H1 (cell line): ENCODE measurements at regions not wholly inside any gene's neighbourhood (a gene's known extent, or its start where the extent isn't known, plus 50 kb on each side); places are given as distances from the start of the nearest gene placed in this dataset.

Source experiments
- CTCF ChIA-PET: fragments of 300-600 bp; sonication (Branson Sonifier 250); formaldehyde crosslinking; loops from one replicate; lab custom pipeline; 2021; ENCODE audit not compliant: partially characterized antibody; lab: Charles Lee
- POLR2A ChIA-PET: fragments of 300-600 bp; sonication (Branson Sonifier 250); formaldehyde crosslinking; loops from one replicate; lab custom pipeline; 2021; ENCODE audit warnings: inconsistent platforms; ENCODE audit not compliant: partially characterized antibody; lab: Charles Lee
- DNase-seq, 2 experiments: peaks; one replicate each; pipeline versions ENCODE4 v3.0.0 to v3.0.0-alpha.2; 2010 to 2022; ENCODE audit warnings: low spot score in 2 of 2, low read depth in 1 of 2, mixed read lengths in 1 of 2
- FAIRE-seq: peaks from 2 replicates; lab custom pipeline; 2011; peaks lifted over from hg19 to GRCh38; lab: Jason Lieb, UNC
- H2AFZ ChIP-seq: 2 replicates; pipeline ENCODE4 v1.8.1; 2012; ENCODE audit warnings: low read length, inconsistent platforms
- H2AK5ac ChIP-seq: 2 replicates; pipeline ENCODE4 v1.6.1; 2013; ENCODE audit warnings: low read depth, low read length
- H2BK120ac ChIP-seq: replicated peaks from 2 replicates; pipeline ENCODE3; 2013; ENCODE audit warnings: low read depth, low read length, inconsistent platforms
- H2BK12ac ChIP-seq: 2 replicates; pipeline ENCODE4 v1.6.1; 2013; ENCODE audit warnings: low read depth, low read length
- H2BK15ac ChIP-seq: 2 replicates; pipeline ENCODE4 v1.6.1; 2013; ENCODE audit warnings: low read length
- H2BK20ac ChIP-seq: 2 replicates; pipeline ENCODE4 v1.6.1; 2013; ENCODE audit warnings: low read length
- H2BK5ac ChIP-seq: 2 replicates; pipeline ENCODE4 v1.6.1; 2013; ENCODE audit warnings: low read depth, low read length
- H3K14ac ChIP-seq: 2 replicates; pipeline ENCODE4 v1.6.1; 2013; ENCODE audit warnings: inconsistent platforms; ENCODE audit not compliant: insufficient read length
- H3K18ac ChIP-seq: 2 replicates; pipeline ENCODE4 v1.6.1; 2013; ENCODE audit warnings: low read length; ENCODE audit errors: extremely low read depth
- H3K23ac ChIP-seq: 2 replicates; pipeline ENCODE4 v1.6.1; 2013; ENCODE audit warnings: inconsistent platforms; ENCODE audit not compliant: insufficient read length
- H3K23me2 ChIP-seq: 2 replicates; pipeline ENCODE4 v1.6.1; 2013; ENCODE audit warnings: low read depth, low read length
- H3K27ac ChIP-seq: 2 replicates; pipeline ENCODE4 v1.6.1; 2011; ENCODE audit warnings: low read depth, low read length, inconsistent platforms
- H3K27me3 ChIP-seq, 4 experiments: replicated peaks in 1 of 4; 1 replicate in 1 of 4; 2 replicates in 3 of 4; pipeline versions ENCODE4 v1.6.1 to v1.8.1; 2011 to 2013; ENCODE audit warnings: low read length in 3 of 4, mild to moderate bottlenecking in 3 of 4, inconsistent platforms in 2 of 4, mixed read lengths in 2 of 4, moderate library complexity in 1 of 4; ENCODE audit not compliant: control insufficient read depth in 3 of 4, insufficient read depth in 3 of 4; ENCODE audit errors: extremely low read depth in 1 of 4
- H3K36me3 ChIP-seq, 4 experiments: 2 replicates each; pipeline versions ENCODE4 v1.6.1 to v1.8.1; 2011 to 2013; ENCODE audit warnings: mild to moderate bottlenecking in 4 of 4, low read length in 3 of 4, moderate library complexity in 2 of 4, control low read depth in 1 of 4, inconsistent platforms in 1 of 4; ENCODE audit not compliant: insufficient read depth in 4 of 4, control insufficient read depth in 2 of 4
- H3K4ac ChIP-seq: replicated peaks from 2 replicates; pipeline ENCODE3; 2013; ENCODE audit warnings: low read length, low read depth, mixed read lengths, inconsistent platforms; ENCODE audit not compliant: insufficient read length
- H3K4me1 ChIP-seq, 4 experiments: replicated peaks in 1 of 4; 1 replicate in 1 of 4; 2 replicates in 3 of 4; pipeline versions ENCODE4 v1.6.1 to v1.8.1; 2011 to 2013; ENCODE audit warnings: low read length in 3 of 4, inconsistent platforms in 2 of 4, mixed read lengths in 1 of 4; ENCODE audit not compliant: insufficient read depth in 4 of 4, control insufficient read depth in 3 of 4
- H3K4me2 ChIP-seq, 2 experiments: 2 replicates each; pipeline versions ENCODE4 v1.6.1 to v1.8.1; 2011 to 2013; ENCODE audit warnings: low read depth in 2 of 2, low read length in 2 of 2, control low read depth in 1 of 2, inconsistent platforms in 1 of 2, mild to moderate bottlenecking in 1 of 2; ENCODE audit not compliant: insufficient read depth in 1 of 2
- H3K4me3 ChIP-seq, 4 experiments: fragments of 200-600, 300-600 bp in 1 of 4; sonication (generic), shearing (Covaris generic), sonication (Bioruptor Twin) in 1 of 4; 2 replicates each; pipeline versions ENCODE4 v1.5.1 to v1.8.1; 2011 to 2016; ENCODE audit warnings: low read length in 4 of 4, low read depth in 3 of 4, control low read depth in 2 of 4, inconsistent platforms in 2 of 4, mild to moderate bottlenecking in 2 of 4, mixed read lengths in 1 of 4, moderate library complexity in 1 of 4; ENCODE audit not compliant: insufficient read depth in 2 of 4; ENCODE audit errors: extremely low read depth in 1 of 4
- H3K56ac ChIP-seq: replicated peaks from 2 replicates; pipeline ENCODE3; 2013; ENCODE audit warnings: low read depth, mild to moderate bottlenecking, mixed read lengths, low read length, inconsistent platforms; ENCODE audit not compliant: insufficient read length
- H3K79me1 ChIP-seq: 2 replicates; pipeline ENCODE4 v1.6.1; 2013; ENCODE audit warnings: low read depth, low read length, control low read depth
- H3K79me2 ChIP-seq, 2 experiments: 2 replicates each; pipeline versions ENCODE4 v1.6.1 to v1.8.1; 2012 to 2013; ENCODE audit warnings: low read length in 2 of 2, mild to moderate bottlenecking in 2 of 2, inconsistent platforms in 1 of 2; ENCODE audit not compliant: insufficient read depth in 2 of 2, control insufficient read depth in 1 of 2
- H3K9ac ChIP-seq, 4 experiments: replicated peaks in 1 of 4; 1 replicate in 1 of 4; 2 replicates in 3 of 4; pipeline versions ENCODE4 v1.6.1 to v1.8.1; 2011 to 2013; ENCODE audit warnings: low read depth in 3 of 4, low read length in 3 of 4, control low read depth in 2 of 4, mild to moderate bottlenecking in 2 of 4, moderate library complexity in 2 of 4, inconsistent platforms in 1 of 4; ENCODE audit errors: extremely low read depth in 1 of 4
- H3K9me3 ChIP-seq, 2 experiments: 2 replicates each; pipeline versions ENCODE4 v1.6.1 to v1.8.1; 2012 to 2013; ENCODE audit warnings: mild to moderate bottlenecking in 2 of 2, moderate library complexity in 2 of 2, control low read depth in 1 of 2, inconsistent platforms in 1 of 2, low read depth in 1 of 2, low read length in 1 of 2, mixed read lengths in 1 of 2; ENCODE audit not compliant: insufficient read depth in 2 of 2
- H4K20me1 ChIP-seq, 2 experiments: replicated peaks in 1 of 2; 2 replicates each; pipeline versions ENCODE3 to v1.8.1; 2011 to 2013; ENCODE audit warnings: inconsistent platforms in 2 of 2, low read length in 2 of 2, mild to moderate bottlenecking in 1 of 2; ENCODE audit not compliant: insufficient read depth in 2 of 2, control insufficient read depth in 1 of 2
- H4K5ac ChIP-seq: 2 replicates; pipeline ENCODE4 v1.6.1; 2013; ENCODE audit warnings: low read length, low read depth, mixed read lengths, inconsistent platforms; ENCODE audit not compliant: insufficient read length
- H4K8ac ChIP-seq: 2 replicates; pipeline ENCODE4 v1.8.0; 2013; ENCODE audit warnings: mild to moderate bottlenecking, moderate library complexity, low read length, inconsistent platforms; ENCODE audit not compliant: insufficient read depth; ENCODE audit errors: extremely low read depth
- H4K91ac ChIP-seq: replicated peaks from 2 replicates; pipeline ENCODE3; 2013; ENCODE audit warnings: low read length, mixed read lengths, inconsistent platforms; ENCODE audit not compliant: insufficient read length
- CREB1 ChIP-seq: IDR thresholded peaks from 2 replicates; pipeline ENCODE4 v1.6.1; 2012; ENCODE audit warnings: inconsistent platforms
- PHF8 ChIP-seq: fragments of 200-600 bp; sonication (generic); conservative IDR thresholded peaks from 2 replicates; pipeline ENCODE4 v1.7.1; 2012; ENCODE audit warnings: low read depth, mild to moderate bottlenecking, inconsistent platforms, low read length, moderate library complexity
- SIN3A ChIP-seq, 2 experiments: IDR thresholded peaks in 1 of 2; conservative IDR thresholded peaks in 1 of 2; 2 replicates each; pipeline ENCODE4 v1.6.1; 2011 to 2012; ENCODE audit warnings: low read length in 2 of 2, improper control_type of control experiment in 1 of 2, low read depth in 1 of 2, mild to moderate bottlenecking in 1 of 2
- SRF ChIP-seq: IDR thresholded peaks from 2 replicates; pipeline ENCODE4 v1.6.1; 2011; ENCODE audit warnings: mild to moderate bottlenecking, low read depth, low read length, moderate library complexity
- WGBS, 2 experiments: shearing (Covaris generic) in 1 of 2; methylation state at CpG; one replicate each; pipeline versions ENCODE4 v1.1.6 to v1.1.7; 2013 to 2015; ENCODE audit warnings: low lambda C conversion rate in 2 of 2, mixed read lengths in 2 of 2, inconsistent platforms in 1 of 2, low coverage in 1 of 2, missing lambda C conversion rate in 1 of 2; ENCODE audit not compliant: insufficient replicate concordance in 2 of 2, insufficient coverage in 1 of 2, insufficient read length in 1 of 2; ENCODE audit errors: extremely low coverage in 1 of 2, missing lambda C conversion rate in 1 of 2; 5-methylcytosine and 5-hydroxymethylcytosine counted together
- TF ChIP-seq, protein P1 (sequence below): IDR thresholded peaks from 2 replicates; pipeline ENCODE4 v1.6.1; 2011; ENCODE audit warnings: low read length, improper control_type of control experiment

DNA sequence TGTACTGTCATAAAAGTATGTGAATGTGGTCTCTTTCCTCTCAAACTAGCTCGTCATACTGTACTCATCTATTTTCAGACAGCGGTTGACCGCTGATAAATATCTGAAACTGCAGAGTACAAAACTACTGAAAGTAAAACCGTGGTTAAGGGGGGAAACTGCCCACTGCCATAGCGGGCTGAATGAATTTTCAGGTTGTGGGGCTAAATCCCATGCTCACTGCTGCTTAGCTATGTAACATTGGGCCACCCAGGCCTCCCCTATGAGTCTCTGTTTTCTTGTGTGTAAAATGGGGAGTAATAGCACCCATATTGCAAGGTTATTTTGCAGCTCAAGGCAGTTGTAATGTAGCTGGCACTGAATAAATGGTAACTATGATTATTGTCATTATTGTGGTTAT lies 82.3 kb downstream of the MSX2 start:
- no peak overlapping the region for H3K18ac ChIP-seq
- no peaks in the 10 kb centered on the region for H3K79me2 ChIP-seq
- peaks cover 3% of the 10 kb centered on the region in 2 experiments; a peak in 1 of 4 replicates for H3K9me3 ChIP-seq
- no peak for TF ChIP-seq CREB1
- TF ChIP-seq SRF, result no peak
- no peak for TF ChIP-seq PHF8
- TF ChIP-seq, protein P1, sequence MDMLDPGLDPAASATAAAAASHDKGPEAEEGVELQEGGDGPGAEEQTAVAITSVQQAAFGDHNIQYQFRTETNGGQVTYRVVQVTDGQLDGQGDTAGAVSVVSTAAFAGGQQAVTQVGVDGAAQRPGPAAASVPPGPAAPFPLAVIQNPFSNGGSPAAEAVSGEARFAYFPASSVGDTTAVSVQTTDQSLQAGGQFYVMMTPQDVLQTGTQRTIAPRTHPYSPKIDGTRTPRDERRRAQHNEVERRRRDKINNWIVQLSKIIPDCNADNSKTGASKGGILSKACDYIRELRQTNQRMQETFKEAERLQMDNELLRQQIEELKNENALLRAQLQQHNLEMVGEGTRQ, result no peak
- no peak for TF ChIP-seq SIN3A (conservative IDR thresholded peaks at IDR 0.05 in 1 of 2, IDR thresholded peaks at IDR 0.05 in 1 of 2; ENCODE audit: low read depth in 1 of 2, low read length in 2 of 2)
- H3K4me2 ChIP-seq, result no peak overlapping the region
- no peak overlapping the region for H2BK15ac ChIP-seq
- H3K79me1 ChIP-seq, result no peaks in the 10 kb centered on the region
- no peaks in the 10 kb centered on the region for H3K4me1 ChIP-seq
- no peaks in the 10 kb centered on the region for H3K36me3 ChIP-seq
- no peak overlapping the region for H3K4me3 ChIP-seq
- no peak overlapping the region for H2BK120ac ChIP-seq
- no peak overlapping the region for H3K23ac ChIP-seq
- H4K5ac ChIP-seq, result no peak overlapping the region
- POLR2A ChIA-PET, result no interaction called here
- H3K14ac ChIP-seq, result no peak overlapping the region
- H3K56ac ChIP-seq, result no peak overlapping the region
- H3K23me2 ChIP-seq, result no peaks in the 10 kb centered on the region; the same call in 1 of the 2 replicates
- no peaks in the 10 kb centered on the region for H4K20me1 ChIP-seq
- H2BK12ac ChIP-seq, result no peak overlapping the region
- no peaks in the 10 kb centered on the region for H3K27me3 ChIP-seq
- no peak overlapping the region for H4K91ac ChIP-seq
- H4K8ac ChIP-seq, result no peak overlapping the region
- H3K9ac ChIP-seq, result no peak overlapping the region
- no peak overlapping the region for H2BK5ac ChIP-seq
- 77% methylated on average over 5 of the region's 5 CpGs; no CpG with 5 or more reads in 1 of the 2 experiments for WGBS, 2 experiments
- FAIRE-seq (no peak), DNase-seq (no peak)
- no peak overlapping the region for H2AK5ac ChIP-seq
- H3K27ac ChIP-seq, result no peak overlapping the region
- CTCF ChIA-PET, result interaction anchor here (0.6 to 1.2 kb wide), 5 partner anchors 13 to 393 kb away, joined by 3 to 4 read pairs (median 3); no protein-coding TSS in a partner anchor
- no peak overlapping the region for H3K4ac ChIP-seq
- H2AFZ ChIP-seq, result no peak overlapping the region
- no peak overlapping the region for H2BK20ac ChIP-seq
